ENCODE measurements at regions not wholly inside any gene's neighbourhood (a gene's known extent, or its start where the extent isn't known, plus 50 kb on each side); places are given as distances from the start of the nearest gene placed in this dataset.

DNA sequence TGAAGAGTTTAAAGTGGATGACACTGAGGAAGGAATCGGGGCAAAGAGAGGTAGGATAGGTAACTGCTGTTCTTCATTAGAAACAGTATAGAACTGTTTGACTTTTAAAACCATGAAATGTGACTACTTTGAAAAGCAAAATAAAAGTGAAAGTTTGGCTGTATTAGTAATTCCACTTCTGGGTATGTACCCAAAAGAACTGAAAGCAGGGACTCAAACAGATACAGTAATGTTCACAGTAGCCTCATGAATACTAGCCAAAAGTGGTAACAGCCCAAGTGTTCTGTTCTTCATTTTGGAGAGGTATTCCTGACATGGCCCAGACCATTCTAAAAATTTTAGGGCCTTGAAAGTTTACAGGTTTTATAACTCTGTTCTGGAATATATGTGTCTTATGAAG, 1055.4 kb downstream of the TBL1XR1 start:
- TF ChIP-seq EZH2 (IDR thresholded peaks at IDR 0.05; ENCODE audit: low read length): no peak
- TF ChIP-seq, protein P1, sequence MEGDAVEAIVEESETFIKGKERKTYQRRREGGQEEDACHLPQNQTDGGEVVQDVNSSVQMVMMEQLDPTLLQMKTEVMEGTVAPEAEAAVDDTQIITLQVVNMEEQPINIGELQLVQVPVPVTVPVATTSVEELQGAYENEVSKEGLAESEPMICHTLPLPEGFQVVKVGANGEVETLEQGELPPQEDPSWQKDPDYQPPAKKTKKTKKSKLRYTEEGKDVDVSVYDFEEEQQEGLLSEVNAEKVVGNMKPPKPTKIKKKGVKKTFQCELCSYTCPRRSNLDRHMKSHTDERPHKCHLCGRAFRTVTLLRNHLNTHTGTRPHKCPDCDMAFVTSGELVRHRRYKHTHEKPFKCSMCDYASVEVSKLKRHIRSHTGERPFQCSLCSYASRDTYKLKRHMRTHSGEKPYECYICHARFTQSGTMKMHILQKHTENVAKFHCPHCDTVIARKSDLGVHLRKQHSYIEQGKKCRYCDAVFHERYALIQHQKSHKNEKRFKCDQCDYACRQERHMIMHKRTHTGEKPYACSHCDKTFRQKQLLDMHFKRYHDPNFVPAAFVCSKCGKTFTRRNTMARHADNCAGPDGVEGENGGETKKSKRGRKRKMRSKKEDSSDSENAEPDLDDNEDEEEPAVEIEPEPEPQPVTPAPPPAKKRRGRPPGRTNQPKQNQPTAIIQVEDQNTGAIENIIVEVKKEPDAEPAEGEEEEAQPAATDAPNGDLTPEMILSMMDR (optimal IDR thresholded peaks at IDR 0.05 in 1 of 3, IDR thresholded peaks at IDR 0.05 in 1 of 3, conservative IDR thresholded peaks at IDR 0.05 in 1 of 3; ENCODE audit: extremely low read depth in 1 of 3, insufficient read depth in 2 of 3, low read length in 3 of 3): no peak
- Histone ChIP-seq H3K4me3 (ENCODE audit: control insufficient read depth in 2 of 3, extremely low read depth in 1 of 3, insufficient read depth in 2 of 3, low read depth in 1 of 3, low read length in 3 of 3) (no peak overlapping the region), H2AFZ (ENCODE audit: control insufficient read depth, low read length) (no peak overlapping the region), H3K9me3 (ENCODE audit: control insufficient read depth, low read depth, low read length) (no peaks in the 10 kb centered on the region), H3K9me1 (ENCODE audit: control insufficient read depth, extremely low read depth, insufficient read depth, low read length) (no peaks in the 10 kb centered on the region), H3K4me2 (ENCODE audit: control insufficient read depth, extremely low read depth, insufficient read depth, low read depth, low read length) (no peak overlapping the region), H3K79me2 (ENCODE audit: control insufficient read depth, insufficient read depth, low read length) (no peaks in the 10 kb centered on the region), H3K9ac (ENCODE audit: control insufficient read depth, extremely low read depth, insufficient read depth, low read length) (no peak overlapping the region), H3K27ac (ENCODE audit: control insufficient read depth, insufficient read depth, low read length) (no peak overlapping the region), H4K20me1 (ENCODE audit: control insufficient read depth, extremely low read depth, insufficient read depth, low read length) (no peaks in the 10 kb centered on the region), H3K27me3 (ENCODE audit: control insufficient read depth, extremely low read depth, insufficient read depth, low read length) (no peaks in the 10 kb centered on the region), H3K36me3 (ENCODE audit: control insufficient read depth in 2 of 2, extremely low read depth in 1 of 2, insufficient read depth in 2 of 2, low read length in 2 of 2) (no peaks in the 10 kb centered on the region), H3K4me1 (ENCODE audit: control insufficient read depth, extremely low read depth, insufficient read depth, low read length) (no peaks in the 10 kb centered on the region)
- DNase-seq (ENCODE audit: low read depth, low spot score) (no peak), FAIRE-seq (no peak)
- dilution Hi-C loops (cut with MboI; ENCODE audit: extremely low pct_ligation_motif_present, low sequenced_read_pairs): no loop called here

DNA sequence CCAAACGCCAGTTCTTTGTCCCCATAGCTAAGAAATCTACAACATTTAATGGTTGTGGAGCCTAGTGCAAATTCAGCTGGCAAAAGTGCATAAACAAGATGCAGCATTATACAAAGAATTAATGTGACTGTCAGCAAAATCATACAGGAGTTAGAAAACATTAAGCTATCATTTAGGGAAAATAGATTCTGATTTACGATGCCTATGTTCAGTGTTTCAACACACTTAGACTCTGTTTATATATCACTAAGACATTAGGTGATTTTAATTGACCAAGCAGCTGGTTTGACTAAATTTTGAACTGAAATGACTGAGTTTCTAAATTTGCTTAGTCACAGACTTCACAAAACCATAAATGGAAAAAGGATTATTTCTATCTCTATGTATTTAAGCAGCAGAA, 1076.8 kb downstream of the TBL1XR1 start:
- Histone ChIP-seq H3K9me3 (ENCODE audit: control insufficient read depth, low read depth, low read length) (no peaks in the 10 kb centered on the region), H3K4me2 (ENCODE audit: control insufficient read depth, extremely low read depth, insufficient read depth, low read depth, low read length) (no peak overlapping the region), H3K79me2 (ENCODE audit: control insufficient read depth, insufficient read depth, low read length) (no peaks in the 10 kb centered on the region), H3K9me1 (ENCODE audit: control insufficient read depth, extremely low read depth, insufficient read depth, low read length) (no peaks in the 10 kb centered on the region), H4K20me1 (ENCODE audit: control insufficient read depth, extremely low read depth, insufficient read depth, low read length) (no peaks in the 10 kb centered on the region), H3K27me3 (ENCODE audit: control insufficient read depth, extremely low read depth, insufficient read depth, low read length) (no peaks in the 10 kb centered on the region), H2AFZ (ENCODE audit: control insufficient read depth, low read length) (no peak overlapping the region), H3K9ac (ENCODE audit: control insufficient read depth, extremely low read depth, insufficient read depth, low read length) (no peak overlapping the region), H3K4me1 (ENCODE audit: control insufficient read depth, extremely low read depth, insufficient read depth, low read length) (no peaks in the 10 kb centered on the region), H3K27ac (ENCODE audit: control insufficient read depth, insufficient read depth, low read length) (no peak overlapping the region), H3K4me3 (ENCODE audit: control insufficient read depth in 2 of 3, extremely low read depth in 1 of 3, insufficient read depth in 2 of 3, low read depth in 1 of 3, low read length in 3 of 3) (no peak overlapping the region), H3K36me3 (ENCODE audit: control insufficient read depth in 2 of 2, extremely low read depth in 1 of 2, insufficient read depth in 2 of 2, low read length in 2 of 2) (no peaks in the 10 kb centered on the region)
- dilution Hi-C loops (cut with MboI; ENCODE audit: extremely low pct_ligation_motif_present, low sequenced_read_pairs): no loop called here
- TF ChIP-seq, protein P1 (optimal IDR thresholded peaks at IDR 0.05 in 1 of 3, IDR thresholded peaks at IDR 0.05 in 1 of 3, conservative IDR thresholded peaks at IDR 0.05 in 1 of 3; ENCODE audit: extremely low read depth in 1 of 3, insufficient read depth in 2 of 3, low read length in 3 of 3): no peak
- FAIRE-seq: no peak
- no peak for DNase-seq (ENCODE audit: low read depth, low spot score)
